HG02840 (cell line): ENCODE measurements at regions not wholly inside any gene's neighbourhood (a gene's known extent, or its start where the extent isn't known, plus 50 kb on each side); places are given as distances from the start of the nearest gene placed in this dataset.

Source experiments
- ATAC-seq: cut with Tn5 transposase; IDR thresholded peaks from one replicate; pipeline ENCODE4 v1.9.1; 2021; ENCODE audit warnings: mild to moderate bottlenecking, moderate library complexity, moderate number of reproducible peaks; ENCODE audit not compliant: unreplicated experiment, low FRiP score

GRCh38 chr1:198901266-198901665 lies 262.4 kb downstream of the PTPRC start:
- no peak for ATAC-seq

- ATAC-seq: no peak
Measured at GRCh38 chr1:198902655-198903054, 263.8 kb downstream of the PTPRC start.

- ATAC-seq: no peak
Measured at GRCh38 chr1:198903203-198903602, 264.4 kb downstream of the PTPRC start.

- ATAC-seq: no peak
Measured at GRCh38 chr1:198903621-198904020, 264.8 kb downstream of the PTPRC start.

- no peak for ATAC-seq
Measured at GRCh38 chr1:198904321-198904720, 265.5 kb downstream of the PTPRC start.

GRCh38 chr1:198906739-198907422 lies 268.0 kb downstream of the PTPRC start:
- ATAC-seq: no peak

GRCh38 chr1:198907423-198907746 lies 268.5 kb downstream of the PTPRC start:
- ATAC-seq: no peak

GRCh38 chr1:198908995-198909394 lies 270.2 kb downstream of the PTPRC start:
- no peak for ATAC-seq

GRCh38 chr1:198909973-198910372 lies 271.1 kb downstream of the PTPRC start:
- no peak for ATAC-seq

- no peak for ATAC-seq
Measured at GRCh38 chr1:198910816-198911215, 272.0 kb downstream of the PTPRC start.

GRCh38 chr1:198912046-198912445 lies 273.2 kb downstream of the PTPRC start:
- no peak for ATAC-seq

GRCh38 chr1:198913667-198914066 lies 274.8 kb downstream of the PTPRC start:
- ATAC-seq: no peak

GRCh38 chr1:198915327-198916231 lies 276.7 kb downstream of the PTPRC start:
- ATAC-seq: no peak

- no peak for ATAC-seq
Measured at GRCh38 chr1:198917226-198917625, 278.4 kb downstream of the PTPRC start.

GRCh38 chr1:198918920-198919319 lies 280.1 kb downstream of the PTPRC start:
- no peak for ATAC-seq

- ATAC-seq: no peak
Measured at GRCh38 chr1:198919667-198920398, 281.0 kb downstream of the PTPRC start.

GRCh38 chr1:198922638-198923430 lies 284.0 kb downstream of the PTPRC start:
- peak; percentile 50 for ATAC-seq

- no peak for ATAC-seq
Measured at GRCh38 chr1:198923993-198924392, 285.2 kb downstream of the PTPRC start.

GRCh38 chr1:198925567-198925966 lies 286.7 kb downstream of the PTPRC start:
- no peak for ATAC-seq

- no peak for ATAC-seq
Measured at GRCh38 chr1:198927129-198927528, 288.3 kb downstream of the PTPRC start.
